ENCODE measurements at regions not wholly inside any gene's neighbourhood (a gene's known extent, or its start where the extent isn't known, plus 50 kb on each side); places are given as distances from the start of the nearest gene placed in this dataset.
"Not testable (repeated sequence)": the region's sequence is repeated elsewhere in the genome, so short reads cannot be mapped to it uniquely, and the experiment has no call there.

- no peak for DNase-seq
Observed at GRCh38 chr11:87455180-87455579, 417.4 kb downstream of the TMEM135 start.

- DNase-seq = no peak
Observed at GRCh38 chr11:87454241-87454640, 416.5 kb downstream of the TMEM135 start.

GRCh38 chr11:87453531-87454089 lies 415.9 kb downstream of the TMEM135 start:
- no peak for DNase-seq

GRCh38 chr11:87452025-87452424 lies 414.3 kb downstream of the TMEM135 start:
- DNase-seq = not testable (repeated sequence)

- no peak for DNase-seq
Observed at GRCh38 chr11:87451395-87451794, 413.7 kb downstream of the TMEM135 start.

DNA sequence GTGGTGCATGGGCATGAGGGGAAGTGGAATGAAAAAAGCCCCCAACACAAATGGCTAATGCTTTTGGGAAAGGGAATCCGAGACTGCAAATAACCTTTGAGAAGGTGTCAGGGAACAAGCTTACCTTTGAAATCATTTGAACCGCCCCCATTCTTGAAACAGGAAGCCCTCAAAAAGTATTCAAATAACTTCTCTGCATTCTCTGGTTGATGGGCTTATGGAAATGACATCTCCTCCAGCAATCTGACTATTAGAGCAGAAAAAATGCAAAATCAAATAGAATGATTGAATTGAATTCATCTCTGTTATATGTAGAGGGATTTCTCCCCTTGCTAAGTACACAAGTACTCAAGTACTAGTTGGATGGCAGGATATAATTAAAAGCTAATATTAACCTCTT lies 409.9 kb downstream of the TMEM135 start:
- DNase-seq = no peak

- DNase-seq = no peak
Observed at GRCh38 chr11:87444993-87445392, 407.3 kb downstream of the TMEM135 start.

DNA sequence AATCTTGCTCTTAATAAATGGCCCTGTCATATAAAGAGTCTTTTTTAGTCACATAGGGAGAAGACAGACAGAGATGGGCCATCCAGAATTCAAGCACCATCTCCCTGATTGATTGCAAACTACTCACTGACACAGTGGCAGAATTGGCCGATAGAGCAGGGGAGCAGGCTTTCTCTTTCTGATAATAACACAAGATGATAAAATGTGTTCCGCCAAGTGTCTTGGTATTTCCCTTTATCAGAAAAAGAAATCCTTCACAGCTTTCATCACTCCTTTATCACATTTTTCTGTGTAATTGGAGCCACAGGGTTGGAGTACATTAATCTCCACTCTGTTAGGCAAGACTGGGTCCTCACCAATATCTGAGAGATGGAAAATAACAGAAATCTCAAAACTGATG lies 406.0 kb downstream of the TMEM135 start:
- no peak for DNase-seq

GRCh38 chr11:87440076-87440770 lies 402.5 kb downstream of the TMEM135 start:
- no peak for DNase-seq

DNA sequence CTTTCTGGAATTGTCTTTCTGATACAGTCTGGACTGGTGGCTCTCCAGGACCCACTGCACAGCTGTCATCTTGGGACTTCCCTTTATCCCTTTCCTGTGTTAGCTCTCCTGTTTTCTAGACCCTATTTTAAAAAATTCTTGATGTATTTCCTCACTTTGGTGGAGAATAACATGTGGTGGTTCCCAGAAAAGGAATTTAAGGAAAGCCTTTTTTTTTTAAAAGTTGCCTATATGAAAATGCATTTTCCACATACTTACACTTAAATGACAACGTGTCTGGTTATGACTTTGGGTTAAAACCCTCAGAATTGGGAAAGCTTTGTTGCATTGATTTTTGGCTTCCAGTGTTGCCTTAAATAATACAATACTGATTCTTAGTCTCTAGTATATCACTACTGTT lies 400.7 kb downstream of the TMEM135 start:
- no peak for DNase-seq

GRCh38 chr11:87437844-87438223 lies 400.1 kb downstream of the TMEM135 start:
- no peak for DNase-seq

- DNase-seq = no peak
Observed at GRCh38 chr11:87437133-87437843, 399.6 kb downstream of the TMEM135 start.

GRCh38 chr11:87432022-87432421 lies 394.3 kb downstream of the TMEM135 start:
- no peak for DNase-seq

- DNase-seq = no peak
Observed at GRCh38 chr11:87431392-87431791, 393.7 kb downstream of the TMEM135 start.

GRCh38 chr11:87430821-87431220 lies 393.1 kb downstream of the TMEM135 start:
- DNase-seq = no peak

GRCh38 chr11:87429996-87430395 lies 392.3 kb downstream of the TMEM135 start:
- DNase-seq = no peak

GRCh38 chr11:87428266-87428665 lies 390.5 kb downstream of the TMEM135 start:
- no peak for DNase-seq

DNA sequence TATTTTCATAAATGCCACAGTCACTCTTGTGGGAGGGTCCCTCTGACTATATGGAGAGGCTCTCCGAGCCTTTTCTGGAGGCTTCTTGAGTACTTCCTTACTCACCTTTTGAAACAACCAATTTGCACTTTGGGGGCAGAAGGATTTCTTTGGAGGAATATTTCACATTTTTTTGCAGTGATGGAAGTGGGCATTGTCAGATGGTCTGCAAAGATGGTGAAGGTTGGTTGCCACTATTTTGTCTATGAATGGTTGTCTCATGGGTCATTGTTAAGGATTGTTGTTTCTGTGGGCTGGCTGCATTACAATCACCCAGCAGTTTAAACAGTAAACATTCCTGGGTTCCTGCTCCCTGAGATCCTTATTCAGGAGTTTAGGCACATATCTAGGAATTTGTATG lies 388.2 kb downstream of the TMEM135 start:
- DNase-seq = no peak

- no peak for DNase-seq
Observed at GRCh38 chr11:87425391-87425790, 387.7 kb downstream of the TMEM135 start.

- no peak for DNase-seq
Observed at GRCh38 chr11:87423161-87423560, 385.4 kb downstream of the TMEM135 start.

DNA sequence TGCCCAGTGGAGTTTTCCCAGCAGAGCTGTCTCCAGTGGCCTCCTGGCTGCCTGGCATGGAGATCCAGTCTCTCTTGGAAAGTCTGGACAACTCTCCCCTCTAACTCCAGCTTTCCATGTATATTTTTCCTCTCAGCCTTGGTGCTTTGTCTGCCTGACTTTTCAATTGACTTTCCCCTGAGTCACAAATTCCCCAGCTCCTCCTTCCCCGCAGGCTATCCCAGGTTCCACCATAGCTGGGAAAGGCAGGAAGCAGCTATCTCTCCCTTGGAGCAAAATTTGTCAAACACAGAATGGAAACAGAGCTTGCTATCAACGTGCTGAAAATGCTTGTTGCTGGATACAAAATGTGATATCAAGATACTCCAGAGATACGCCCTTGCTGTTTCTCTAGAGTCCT lies 384.8 kb downstream of the TMEM135 start:
- no peak for DNase-seq

GRCh38 chr11:87421422-87421821 lies 383.7 kb downstream of the TMEM135 start:
- DNase-seq = no peak

- DNase-seq = no peak
Observed at GRCh38 chr11:87417951-87418350, 380.2 kb downstream of the TMEM135 start.

GRCh38 chr11:87405843-87406242 lies 368.1 kb downstream of the TMEM135 start:
- DNase-seq = no peak
